Left colon (tissue), 2 donors: ENCODE measurements at regions not wholly inside any gene's neighbourhood (a gene's known extent, or its start where the extent isn't known, plus 50 kb on each side); places are given as distances from the start of the nearest gene placed in this dataset.
A peak's percentile ranks its signal among the peaks of the same experiment; 100 is the strongest.

Source experiments
- ATAC-seq: fragments of 200-7000 bp; cut with Tn5 transposase; one replicate; pipeline ENCODE4 v1.9.1; 2020; ENCODE audit warnings: mild to moderate bottlenecking, moderate library complexity
- DNase-seq, 2 donors: peaks; one replicate each; pipeline ENCODE4 v3.0.0-alpha.2; 2020
- intact Hi-C, 2 donors: fragments of 100-400 bp; cut with DNase I in 1 of 2; cut with micrococcal nuclease in 1 of 2; formaldehyde crosslinking; loops; one replicate each; pipeline versions ENCODE4 v1.11.2 to v1.14.0; 2022; cut with DNase I, micrococcal nuclease
- donor health status: DM: no; HTN: no; CAD: no.
- donor health status: DM: yes; HTN: yes; CAD: no.

- ATAC-seq (no peak), DNase-seq (no peak)
- intact Hi-C loops = loop anchor here in 1 of 2 donors (10.0 kb wide), 1 partner anchor 561 kb away; no protein-coding TSS in a partner anchor
Observed at GRCh38 chr9:84393266-84393950, 52.9 kb upstream of the SLC28A3 start.

- DNase-seq (no peak), ATAC-seq (no peak)
- intact Hi-C loops = loop anchor here in 1 of 2 donors (10.0 kb wide), 1 partner anchor 561 kb away; no protein-coding TSS in a partner anchor
Observed at GRCh38 chr9:84394036-84394435, 53.5 kb upstream of the SLC28A3 start.

- ATAC-seq (peak; percentile 83), DNase-seq (peak; percentile 34 to 66)
- intact Hi-C loops = loop anchor here in 1 of 2 donors (5.0 to 10.0 kb wide), 2 partner anchors 558 to 1215 kb away; no protein-coding TSS in a partner anchor
Observed at GRCh38 chr9:84397151-84397728, 56.7 kb upstream of the SLC28A3 start.

GRCh38 chr9:84397822-84398221 lies 57.3 kb upstream of the SLC28A3 start:
- intact Hi-C loops = loop anchor here in 1 of 2 donors (5.0 to 10.0 kb wide), 2 partner anchors 557 to 1214 kb away; no protein-coding TSS in a partner anchor
- ATAC-seq = no peak
- DNase-seq = no peak

GRCh38 chr9:84402517-84402916 lies 62.0 kb upstream of the SLC28A3 start:
- DNase-seq (no peak), ATAC-seq (no peak)
- intact Hi-C loops = no loop called here

GRCh38 chr9:84403288-84403687 lies 62.7 kb upstream of the SLC28A3 start:
- DNase-seq = no peak
- intact Hi-C loops = no loop called here

GRCh38 chr9:84404095-84404686 lies 63.6 kb upstream of the SLC28A3 start:
- no peak for DNase-seq
- intact Hi-C loops = no loop called here
- no peak for ATAC-seq

More at GRCh38 chr9:84403288-84403687, 62.7 kb upstream of the SLC28A3 start:
- ATAC-seq = peak; percentile 27

- DNase-seq (no peak), ATAC-seq (no peak)
- intact Hi-C loops = no loop called here
Observed at GRCh38 chr9:84405667-84406066, 65.1 kb upstream of the SLC28A3 start.

- intact Hi-C loops = no loop called here
- DNase-seq = no peak
- ATAC-seq = no peak
Observed at GRCh38 chr9:84408416-84408815, 67.9 kb upstream of the SLC28A3 start.

- intact Hi-C loops = no loop called here
- ATAC-seq (no peak), DNase-seq (no peak)
Observed at GRCh38 chr9:84411683-84412267, 71.2 kb upstream of the SLC28A3 start.

GRCh38 chr9:84412654-84413053 lies 72.1 kb upstream of the SLC28A3 start:
- ATAC-seq (no peak), DNase-seq (no peak)
- intact Hi-C loops = no loop called here

- ATAC-seq = no peak
- no peak for DNase-seq
- intact Hi-C loops = no loop called here
Observed at GRCh38 chr9:84413301-84413700, 72.7 kb upstream of the SLC28A3 start.

GRCh38 chr9:84419031-84419602 lies 78.6 kb upstream of the SLC28A3 start:
- intact Hi-C loops = no loop called here
- ATAC-seq (no peak), DNase-seq (no peak)

- ATAC-seq (no peak), DNase-seq (no peak)
- intact Hi-C loops = no loop called here
Observed at GRCh38 chr9:84424931-84425330, 84.4 kb upstream of the SLC28A3 start.

GRCh38 chr9:84432746-84433145 lies 92.2 kb upstream of the SLC28A3 start:
- intact Hi-C loops = no loop called here
- DNase-seq (no peak), ATAC-seq (no peak)

GRCh38 chr9:84435902-84436301 lies 95.3 kb upstream of the SLC28A3 start:
- ATAC-seq = no peak
- intact Hi-C loops = no loop called here
- DNase-seq = no peak

- DNase-seq = no peak
- no peak for ATAC-seq
- intact Hi-C loops = no loop called here
Observed at GRCh38 chr9:84436386-84437109, 96.0 kb upstream of the SLC28A3 start.

GRCh38 chr9:84438391-84438790 lies 97.8 kb upstream of the SLC28A3 start:
- no peak for DNase-seq
- intact Hi-C loops = no loop called here
- no peak for ATAC-seq

GRCh38 chr9:84439250-84439649 lies 98.7 kb upstream of the SLC28A3 start:
- no peak for ATAC-seq
- no peak for DNase-seq
- intact Hi-C loops = no loop called here
